ENCODE measurements at regions not wholly inside any gene's neighbourhood (a gene's known extent, or its start where the extent isn't known, plus 50 kb on each side); places are given as distances from the start of the nearest gene placed in this dataset.

- H3K36me3 ChIP-seq: no peaks in the 10 kb centered on the region
- intact Hi-C loops (cut with DNase I; ENCODE audit: low total_unique reads): no loop called here
- peak; percentile 88 for DNase-seq
- peak overlapping the region; percentile 73 to 98 (median 93) for H3K27ac ChIP-seq
- WGBS, 5 donors: 3 to 5% (median 3%) methylated on average over 30 to 93 of the region's 93 CpGs
- H3K4me1 ChIP-seq: peaks cover 23 to 77% (median 56%) of the 10 kb centered on the region in 6 donors
- H3K9me3 ChIP-seq: no peaks in the 10 kb centered on the region
- peak overlapping the region; percentile 14 to 65 (median 40) for H3K4me3 ChIP-seq
- no peak for TF ChIP-seq POLR2A (IDR thresholded peaks at IDR 0.05)
- peak in 1 of 11 experiments; percentile 21 for TF ChIP-seq CTCF (IDR thresholded peaks at IDR 0.05 in 8 of 11, conservative IDR thresholded peaks at IDR 0.05 in 3 of 11)
- peak in 2 of 3 donors; percentile 44 to 65 for TF ChIP-seq POLR2AphosphoS5 (IDR thresholded peaks at IDR 0.05)
- peaks cover 0 to 40% (median 17%) of the 10 kb centered on the region in 7 donors for H3K27me3 ChIP-seq (replicated peaks in 1 of 7)
These were observed 138.1 kb downstream of the C9orf50 start for GRCh38 chr9:129482521-129483414.

GRCh38 chr9:129481810-129482511 is 138.9 kb downstream of the C9orf50 start:
- Histone ChIP-seq H3K9me3 (no peaks in the 10 kb centered on the region), H3K4me1 (peaks cover 18 to 73% (median 49%) of the 10 kb centered on the region in 6 donors), H3K27ac (peak overlapping the region; percentile 73 to 98 (median 93)), H3K36me3 (no peaks in the 10 kb centered on the region), H3K4me3 (peak overlapping the region; percentile 14 to 65 (median 40)), H3K27me3 (replicated peaks in 1 of 7) (peaks cover 0 to 40% (median 17%) of the 10 kb centered on the region in 7 donors)
- TF ChIP-seq CTCF (IDR thresholded peaks at IDR 0.05 in 8 of 11, conservative IDR thresholded peaks at IDR 0.05 in 3 of 11) (peak in 2 of 11 experiments; percentile 16 to 19), POLR2A (IDR thresholded peaks at IDR 0.05) (no peak), POLR2AphosphoS5 (IDR thresholded peaks at IDR 0.05) (peak in 2 of 3 donors; percentile 18 to 46)
- intact Hi-C loops (cut with DNase I; ENCODE audit: low total_unique reads): no loop called here
- DNase-seq: peak; percentile 80
- 11 to 15% (median 12%) methylated on average over 42 to 55 of the region's 55 CpGs for WGBS, 5 donors

GRCh38 chr9:129481424-129481809 is 139.5 kb downstream of the C9orf50 start:
- H3K4me3 ChIP-seq: no peak overlapping the region
- H3K27ac ChIP-seq: peak overlapping the region; percentile 73 to 98 (median 93)
- peaks cover 18 to 76% (median 49%) of the 10 kb centered on the region in 6 donors for H3K4me1 ChIP-seq
- no peaks in the 10 kb centered on the region for H3K9me3 ChIP-seq
- no peaks in the 10 kb centered on the region for H3K36me3 ChIP-seq
- no peak for DNase-seq
- intact Hi-C loops (cut with DNase I; ENCODE audit: low total_unique reads): no loop called here
- peaks cover 0 to 40% (median 17%) of the 10 kb centered on the region in 7 donors for H3K27me3 ChIP-seq (replicated peaks in 1 of 7)
- whole genome bisulfite sequencing, 5 donors: 65 to 77% (median 70%) methylated on average over 9 of the region's 9 CpGs
- TF ChIP-seq CTCF (IDR thresholded peaks at IDR 0.05 in 8 of 11, conservative IDR thresholded peaks at IDR 0.05 in 3 of 11) (no peak), POLR2A (IDR thresholded peaks at IDR 0.05) (no peak), POLR2AphosphoS5 (IDR thresholded peaks at IDR 0.05) (no peak)
